ENCODE measurements at regions not wholly inside any gene's neighbourhood (a gene's known extent, or its start where the extent isn't known, plus 50 kb on each side); places are given as distances from the start of the nearest gene placed in this dataset.

DNA sequence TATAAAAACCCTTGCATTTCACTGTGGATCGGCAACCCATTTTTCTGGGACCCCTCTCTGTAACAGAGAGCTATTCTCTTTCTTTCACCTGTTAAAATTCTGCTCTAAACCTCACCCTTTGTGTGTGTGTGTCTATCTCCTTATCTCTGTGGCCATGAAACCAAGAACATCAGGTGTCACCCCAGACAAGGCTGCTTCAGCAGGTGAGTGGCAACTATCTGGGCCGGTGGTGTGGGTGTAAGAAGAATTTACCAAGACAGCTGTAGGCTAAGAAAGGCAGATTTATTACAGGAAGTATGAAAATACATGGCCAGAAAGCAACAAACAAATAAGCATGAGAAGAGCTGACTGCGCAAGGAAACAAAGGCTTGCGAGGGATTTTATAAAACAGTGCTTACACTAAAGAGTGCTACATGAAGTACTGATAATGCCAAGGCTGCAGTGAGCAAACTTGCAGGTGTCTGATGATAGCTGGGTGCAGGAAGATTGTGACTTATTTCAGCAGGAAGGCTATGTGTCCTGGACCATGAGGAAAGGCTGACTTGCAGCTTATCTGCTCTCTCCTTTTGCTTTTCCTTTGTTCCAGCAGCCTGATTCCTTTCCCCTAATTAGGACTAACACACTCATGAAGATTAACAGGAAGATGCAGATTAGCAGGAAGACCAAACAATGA, 421.1 kb downstream of the PTH2R start:
- TF ChIP-seq, protein P1, sequence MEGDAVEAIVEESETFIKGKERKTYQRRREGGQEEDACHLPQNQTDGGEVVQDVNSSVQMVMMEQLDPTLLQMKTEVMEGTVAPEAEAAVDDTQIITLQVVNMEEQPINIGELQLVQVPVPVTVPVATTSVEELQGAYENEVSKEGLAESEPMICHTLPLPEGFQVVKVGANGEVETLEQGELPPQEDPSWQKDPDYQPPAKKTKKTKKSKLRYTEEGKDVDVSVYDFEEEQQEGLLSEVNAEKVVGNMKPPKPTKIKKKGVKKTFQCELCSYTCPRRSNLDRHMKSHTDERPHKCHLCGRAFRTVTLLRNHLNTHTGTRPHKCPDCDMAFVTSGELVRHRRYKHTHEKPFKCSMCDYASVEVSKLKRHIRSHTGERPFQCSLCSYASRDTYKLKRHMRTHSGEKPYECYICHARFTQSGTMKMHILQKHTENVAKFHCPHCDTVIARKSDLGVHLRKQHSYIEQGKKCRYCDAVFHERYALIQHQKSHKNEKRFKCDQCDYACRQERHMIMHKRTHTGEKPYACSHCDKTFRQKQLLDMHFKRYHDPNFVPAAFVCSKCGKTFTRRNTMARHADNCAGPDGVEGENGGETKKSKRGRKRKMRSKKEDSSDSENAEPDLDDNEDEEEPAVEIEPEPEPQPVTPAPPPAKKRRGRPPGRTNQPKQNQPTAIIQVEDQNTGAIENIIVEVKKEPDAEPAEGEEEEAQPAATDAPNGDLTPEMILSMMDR (IDR thresholded peaks at IDR 0.05; ENCODE audit: low read depth, low read length, poor library complexity, severe bottlenecking), result no peak
- TF ChIP-seq EZH2phosphoT487 (IDR thresholded peaks at IDR 0.05; ENCODE audit: borderline replicate concordance, low read length), result no peak
- Histone ChIP-seq H3K9me3 (ENCODE audit: control insufficient read depth, insufficient read depth, low read length) (no peaks in the 10 kb centered on the region), H4K20me1 (ENCODE audit: control insufficient read depth, insufficient read depth, low read depth, low read length) (no peaks in the 10 kb centered on the region), H3K4me3 (ENCODE audit: low read length) (no peak overlapping the region), H3K4me1 (ENCODE audit: control insufficient read depth, low read length) (no peaks in the 10 kb centered on the region), H3F3A (ENCODE audit: control insufficient read depth, insufficient read depth) (no peaks in the 10 kb centered on the region), H3K27ac (ENCODE audit: low read depth, low read length) (no peak overlapping the region), H3K79me2 (ENCODE audit: control insufficient read depth, low read length) (no peaks in the 10 kb centered on the region), H3K9me2 (replicated peaks; ENCODE audit: control insufficient read depth, low read length) (no peaks in the 10 kb centered on the region), H3K27me3 (ENCODE audit: control insufficient read depth, low read length) (no peaks in the 10 kb centered on the region), H3K36me3 (ENCODE audit: control insufficient read depth, low read length) (no peaks in the 10 kb centered on the region), H3K4me2 (ENCODE audit: low read length) (no peak overlapping the region)

DNA sequence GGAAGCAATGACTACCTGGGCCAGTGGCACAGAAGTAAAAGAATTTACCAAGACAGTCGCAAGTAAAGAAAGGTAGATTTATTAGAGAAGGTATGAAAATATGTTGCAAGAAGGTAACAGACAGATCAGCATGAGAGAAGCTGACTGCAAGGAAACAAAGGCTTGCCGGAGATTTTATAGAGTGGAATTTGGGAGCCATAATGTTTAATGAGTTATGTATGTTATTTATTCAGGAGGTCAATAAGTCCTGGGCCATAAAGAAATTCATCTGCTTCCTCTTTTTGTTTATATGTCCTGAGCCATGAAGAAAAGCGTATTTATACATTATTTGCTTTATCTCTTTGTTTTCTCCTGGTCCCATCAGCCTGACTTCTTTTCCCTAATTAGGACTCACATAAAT, 423.6 kb downstream of the PTH2R start:
- no peak overlapping the region for H3K4me3 ChIP-seq (ENCODE audit: low read length)
- H3K79me2 ChIP-seq (ENCODE audit: control insufficient read depth, low read length), result no peaks in the 10 kb centered on the region
- H3K4me1 ChIP-seq (ENCODE audit: control insufficient read depth, low read length), result no peaks in the 10 kb centered on the region
- H3F3A ChIP-seq (ENCODE audit: control insufficient read depth, insufficient read depth), result no peaks in the 10 kb centered on the region
- H3K27me3 ChIP-seq (ENCODE audit: control insufficient read depth, low read length), result no peaks in the 10 kb centered on the region
- no peak overlapping the region for H3K4me2 ChIP-seq (ENCODE audit: low read length)
- H3K27ac ChIP-seq (ENCODE audit: low read depth, low read length), result no peak overlapping the region
- no peaks in the 10 kb centered on the region for H3K36me3 ChIP-seq (ENCODE audit: control insufficient read depth, low read length)
- no peaks in the 10 kb centered on the region for H3K9me3 ChIP-seq (ENCODE audit: control insufficient read depth, insufficient read depth, low read length)
- TF ChIP-seq, protein P1 (IDR thresholded peaks at IDR 0.05; ENCODE audit: low read depth, low read length, poor library complexity, severe bottlenecking), result no peak
- TF ChIP-seq EZH2phosphoT487 (IDR thresholded peaks at IDR 0.05; ENCODE audit: borderline replicate concordance, low read length), result no peak
- no peaks in the 10 kb centered on the region for H4K20me1 ChIP-seq (ENCODE audit: control insufficient read depth, insufficient read depth, low read depth, low read length)
- H3K9me2 ChIP-seq (replicated peaks; ENCODE audit: control insufficient read depth, low read length), result no peaks in the 10 kb centered on the region

DNA sequence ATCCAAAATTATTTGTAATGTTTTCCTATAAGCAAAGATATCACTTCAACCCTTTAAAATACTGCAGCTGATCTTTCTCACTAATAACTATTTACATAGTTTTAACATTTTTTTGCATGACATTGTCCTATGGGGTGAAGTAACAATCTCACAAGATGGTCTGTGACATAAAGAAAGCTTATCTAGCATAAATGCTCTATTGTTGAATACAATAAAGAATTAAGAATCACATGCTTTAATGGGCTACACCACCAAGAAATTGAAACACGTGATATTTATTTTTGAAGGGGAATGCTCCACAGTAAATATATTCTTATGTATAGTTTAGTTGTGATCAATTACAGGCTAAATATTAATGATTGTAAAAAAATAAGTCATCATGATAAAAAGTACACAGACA, 441.1 kb downstream of the PTH2R start:
- Histone ChIP-seq H3K27me3 (ENCODE audit: control insufficient read depth, low read length) (no peaks in the 10 kb centered on the region), H3K4me3 (ENCODE audit: low read length) (no peak overlapping the region), H4K20me1 (ENCODE audit: control insufficient read depth, insufficient read depth, low read depth, low read length) (no peaks in the 10 kb centered on the region), H3K4me1 (ENCODE audit: control insufficient read depth, low read length) (no peaks in the 10 kb centered on the region), H3K4me2 (ENCODE audit: low read length) (no peak overlapping the region), H3K9me3 (ENCODE audit: control insufficient read depth, insufficient read depth, low read length) (no peaks in the 10 kb centered on the region), H3K79me2 (ENCODE audit: control insufficient read depth, low read length) (no peaks in the 10 kb centered on the region), H3K9me2 (replicated peaks; ENCODE audit: control insufficient read depth, low read length) (no peaks in the 10 kb centered on the region), H3K36me3 (ENCODE audit: control insufficient read depth, low read length) (no peaks in the 10 kb centered on the region), H3F3A (ENCODE audit: control insufficient read depth, insufficient read depth) (no peaks in the 10 kb centered on the region), H3K27ac (ENCODE audit: low read depth, low read length) (no peak overlapping the region)
- TF ChIP-seq EZH2phosphoT487 (IDR thresholded peaks at IDR 0.05; ENCODE audit: borderline replicate concordance, low read length), result no peak
- TF ChIP-seq, protein P1 (IDR thresholded peaks at IDR 0.05; ENCODE audit: low read depth, low read length, poor library complexity, severe bottlenecking), result no peak
